Smooth muscle cell of the brain vasculature (primary cell): ENCODE measurements at regions not wholly inside any gene's neighbourhood (a gene's known extent, or its start where the extent isn't known, plus 50 kb on each side); places are given as distances from the start of the nearest gene placed in this dataset.

Experiments
- DNase-seq: peaks from one replicate; pipeline ENCODE4 v3.0.0-alpha.2; 2012; ENCODE audit warnings: low read depth, low spot score

- DNase-seq, result no peak
Observed at GRCh38 chr20:50258790-50259483, 68.3 kb downstream of the CEBPB start.

GRCh38 chr20:50259705-50260478 lies 69.3 kb downstream of the CEBPB start:
- DNase-seq, result no peak

- DNase-seq, result no peak
Observed at GRCh38 chr20:50260479-50261221, 70.0 kb downstream of the CEBPB start.

- no peak for DNase-seq
Observed at GRCh38 chr20:50261471-50262212, 71.0 kb downstream of the CEBPB start.

GRCh38 chr20:50263831-50264230 lies 73.2 kb downstream of the CEBPB start:
- no peak for DNase-seq

GRCh38 chr20:50264534-50265145 lies 74.0 kb downstream of the CEBPB start:
- DNase-seq, result no peak

GRCh38 chr20:50265245-50265946 lies 74.8 kb downstream of the CEBPB start:
- no peak for DNase-seq

- DNase-seq, result no peak
Observed at GRCh38 chr20:50266293-50267040, 75.8 kb downstream of the CEBPB start.

GRCh38 chr20:50267041-50267865 lies 76.6 kb downstream of the CEBPB start:
- no peak for DNase-seq

- DNase-seq, result no peak
Observed at GRCh38 chr20:50267866-50268219, 77.2 kb downstream of the CEBPB start.

GRCh38 chr20:50269091-50270033 lies 78.7 kb downstream of the CEBPB start:
- no peak for DNase-seq

GRCh38 chr20:50270034-50270395 lies 79.4 kb downstream of the CEBPB start:
- DNase-seq, result no peak

- DNase-seq, result no peak
Observed at GRCh38 chr20:50270569-50270968, 79.9 kb downstream of the CEBPB start.

- DNase-seq, result no peak
Observed at GRCh38 chr20:50271176-50271575, 80.5 kb downstream of the CEBPB start.

GRCh38 chr20:50271612-50272011 lies 81.0 kb downstream of the CEBPB start:
- DNase-seq, result no peak

- no peak for DNase-seq
Observed at GRCh38 chr20:50272030-50272723, 81.5 kb downstream of the CEBPB start.

GRCh38 chr20:50272724-50273446 lies 82.3 kb downstream of the CEBPB start:
- DNase-seq, result no peak
